ENCODE measurements at regions not wholly inside any gene's neighbourhood (a gene's known extent, or its start where the extent isn't known, plus 50 kb on each side); places are given as distances from the start of the nearest gene placed in this dataset.

GRCh38 chr14:71621980-71622605 is 310.1 kb upstream of the RGS6 start:
- TF ChIP-seq CREB1 (IDR thresholded peaks at IDR 0.05) (no peak), CREB1 (CRISPR knock-in tag; IDR thresholded peaks at IDR 0.05) (no peak), ELF1 (tag; IDR thresholded peaks at IDR 0.05) (no peak), HCFC1 (IDR thresholded peaks at IDR 0.05; ENCODE audit: low read depth, low read length) (no peak), RAD21 (CRISPR knock-in tag; conservative IDR thresholded peaks at IDR 0.05 in 1 of 2, IDR thresholded peaks at IDR 0.05 in 1 of 2) (no peak), CTCF (IDR thresholded peaks at IDR 0.05 in 2 of 3, conservative IDR thresholded peaks at IDR 0.05 in 1 of 3; ENCODE audit: insufficient read depth in 2 of 3, low read depth in 1 of 3, low read length in 3 of 3) (no peak), ZNF644 (tag; IDR thresholded peaks at IDR 0.05; ENCODE audit: low read depth) (no peak), POLR2A (conservative IDR thresholded peaks at IDR 0.05) (no peak), CSDE1 (IDR thresholded peaks at IDR 0.05) (no peak), ZFP36 (IDR thresholded peaks at IDR 0.05; ENCODE audit: low read depth, low read length, partially characterized antibody) (no peak), USF2 (CRISPR knock-in tag; IDR thresholded peaks at IDR 0.05) (no peak), TAF1 (IDR thresholded peaks at IDR 0.05; ENCODE audit: control insufficient read depth, extremely low read depth, insufficient read depth, low read length, severe bottlenecking) (no peak), ZBTB7A (IDR thresholded peaks at IDR 0.05; ENCODE audit: borderline replicate concordance, control insufficient read depth, low read depth, low read length) (no peak), CEBPB (tag; IDR thresholded peaks at IDR 0.05) (no peak), CHD2 (IDR thresholded peaks at IDR 0.05; ENCODE audit: low read depth, low read length) (no peak)

Measured in K562 (cell line).